HAP-1 (cell line): ENCODE measurements at regions not wholly inside any gene's neighbourhood (a gene's known extent, or its start where the extent isn't known, plus 50 kb on each side); places are given as distances from the start of the nearest gene placed in this dataset.

Experiments
- DNase-seq, 2 experiments: peaks; one replicate each; pipeline ENCODE4 v3.0.0-alpha.2; 2016 to 2020; ENCODE audit warnings: low spot score in 2 of 2
- H3K27me3 ChIP-seq: fragments of 250-450 bp; sonication (Bioruptor Pico); 2 replicates; pipeline ENCODE4 v1.5.1; 2020; ENCODE audit warnings: low read depth, mild to moderate bottlenecking, moderate library complexity
- H3K36me3 ChIP-seq: fragments of 250-450 bp; sonication (Bioruptor Pico); replicated peaks from 2 replicates; pipeline ENCODE4 v1.5.1; 2020; ENCODE audit warnings: mild to moderate bottlenecking
- H3K4me1 ChIP-seq: fragments of 250-450 bp; sonication (Bioruptor Pico); 2 replicates; pipeline ENCODE4 v1.5.1; 2020; ENCODE audit warnings: mild to moderate bottlenecking
- H3K4me3 ChIP-seq: fragments of 250-450 bp; sonication (Bioruptor Pico); 2 replicates; pipeline ENCODE4 v1.5.1; 2020; ENCODE audit warnings: mild to moderate bottlenecking, moderate library complexity
- H3K9me3 ChIP-seq: fragments of 250-450 bp; sonication (Bioruptor Pico); 2 replicates; pipeline ENCODE4 v1.5.1; 2020; ENCODE audit warnings: mild to moderate bottlenecking, moderate library complexity
- in situ Hi-C: fragments of 300-500 bp; cut with MboI; formaldehyde crosslinking; loops from 3 replicates; pipeline ENCODE4 v1.14.3; 2020; ENCODE audit warnings: low sequenced_read_pairs, inconsistent platforms, mixed read lengths

GRCh38 chr16:7964167-7964566 is 626.1 kb downstream of the TMEM114 start:
- H3K4me1 ChIP-seq: no peaks in the 10 kb centered on the region
- H3K9me3 ChIP-seq: no peaks in the 10 kb centered on the region
- in situ Hi-C loops: no loop called here
- no peaks in the 10 kb centered on the region for H3K27me3 ChIP-seq
- no peaks in the 10 kb centered on the region for H3K36me3 ChIP-seq
- no peak for DNase-seq
- H3K4me3 ChIP-seq: no peak overlapping the region

- in situ Hi-C loops: no loop called here
Observed at GRCh38 chr16:7962091-7962879, 628.0 kb downstream of the TMEM114 start.

GRCh38 chr16:7957151-7957550 is 624.5 kb downstream of the RBFOX1 start:
- DNase-seq: no peak
- Histone ChIP-seq H3K4me1 (no peaks in the 10 kb centered on the region), H3K4me3 (no peak overlapping the region), H3K36me3 (no peaks in the 10 kb centered on the region), H3K9me3 (no peaks in the 10 kb centered on the region), H3K27me3 (no peaks in the 10 kb centered on the region)
- in situ Hi-C loops: no loop called here

More at GRCh38 chr16:7962091-7962879, 628.0 kb downstream of the TMEM114 start:
- DNase-seq: no peak
- Histone ChIP-seq H3K4me3 (no peak overlapping the region), H3K27me3 (no peaks in the 10 kb centered on the region), H3K36me3 (no peaks in the 10 kb centered on the region), H3K9me3 (no peaks in the 10 kb centered on the region), H3K4me1 (no peaks in the 10 kb centered on the region)

GRCh38 chr16:7953360-7953759 is 620.7 kb downstream of the RBFOX1 start:
- H3K4me3 ChIP-seq: no peak overlapping the region

GRCh38 chr16:7946142-7946541 is 613.5 kb downstream of the RBFOX1 start:
- no peaks in the 10 kb centered on the region for H3K4me1 ChIP-seq
- in situ Hi-C loops: no loop called here
- DNase-seq: no peak
- no peak overlapping the region for H3K4me3 ChIP-seq
- H3K27me3 ChIP-seq: no peaks in the 10 kb centered on the region
- no peaks in the 10 kb centered on the region for H3K36me3 ChIP-seq
- no peaks in the 10 kb centered on the region for H3K9me3 ChIP-seq

More at GRCh38 chr16:7953360-7953759, 620.7 kb downstream of the RBFOX1 start:
- Histone ChIP-seq H3K4me1 (no peaks in the 10 kb centered on the region), H3K9me3 (no peaks in the 10 kb centered on the region), H3K36me3 (no peaks in the 10 kb centered on the region), H3K27me3 (no peaks in the 10 kb centered on the region)
- no peak for DNase-seq
- in situ Hi-C loops: no loop called here

- H3K4me3 ChIP-seq: no peak overlapping the region
- H3K4me1 ChIP-seq: no peaks in the 10 kb centered on the region
- no peaks in the 10 kb centered on the region for H3K9me3 ChIP-seq
- no peak for DNase-seq
- in situ Hi-C loops: no loop called here
- no peaks in the 10 kb centered on the region for H3K27me3 ChIP-seq
- no peaks in the 10 kb centered on the region for H3K36me3 ChIP-seq
Observed at GRCh38 chr16:7938175-7938574, 605.5 kb downstream of the RBFOX1 start.

GRCh38 chr16:7921345-7921744 is 588.7 kb downstream of the RBFOX1 start:
- no peak for DNase-seq
- Histone ChIP-seq H3K27me3 (no peaks in the 10 kb centered on the region), H3K4me3 (no peak overlapping the region), H3K36me3 (no peaks in the 10 kb centered on the region), H3K4me1 (no peaks in the 10 kb centered on the region), H3K9me3 (no peaks in the 10 kb centered on the region; the same call in 1 of the 2 replicates)
- in situ Hi-C loops: no loop called here

- Histone ChIP-seq H3K9me3 (no peaks in the 10 kb centered on the region; the same call in 1 of the 2 replicates), H3K27me3 (no peaks in the 10 kb centered on the region), H3K36me3 (no peaks in the 10 kb centered on the region), H3K4me3 (no peak overlapping the region), H3K4me1 (no peaks in the 10 kb centered on the region)
- in situ Hi-C loops: no loop called here
- DNase-seq: no peak
Observed at GRCh38 chr16:7919782-7920181, 587.1 kb downstream of the RBFOX1 start.

GRCh38 chr16:7914748-7915147 is 582.1 kb downstream of the RBFOX1 start:
- Histone ChIP-seq H3K36me3 (no peaks in the 10 kb centered on the region), H3K4me3 (no peak overlapping the region), H3K27me3 (no peaks in the 10 kb centered on the region), H3K9me3 (no peaks in the 10 kb centered on the region; the same call in 1 of the 2 replicates), H3K4me1 (no peaks in the 10 kb centered on the region)
- in situ Hi-C loops: no loop called here
- DNase-seq: no peak

GRCh38 chr16:7912132-7912531 is 579.5 kb downstream of the RBFOX1 start:
- H3K36me3 ChIP-seq: no peaks in the 10 kb centered on the region
- H3K4me3 ChIP-seq: no peak overlapping the region
- in situ Hi-C loops: no loop called here
- H3K4me1 ChIP-seq: no peaks in the 10 kb centered on the region
- no peaks in the 10 kb centered on the region for H3K27me3 ChIP-seq
- DNase-seq: no peak
- no peaks in the 10 kb centered on the region for H3K9me3 ChIP-seq

- Histone ChIP-seq H3K9me3 (no peaks in the 10 kb centered on the region), H3K4me3 (no peak overlapping the region), H3K4me1 (no peaks in the 10 kb centered on the region), H3K27me3 (no peaks in the 10 kb centered on the region), H3K36me3 (no peaks in the 10 kb centered on the region)
- in situ Hi-C loops: no loop called here
- no peak for DNase-seq
Observed at GRCh38 chr16:7910116-7910515, 577.5 kb downstream of the RBFOX1 start.

- H3K4me3 ChIP-seq: no peak overlapping the region
- no peaks in the 10 kb centered on the region for H3K9me3 ChIP-seq
- H3K4me1 ChIP-seq: no peaks in the 10 kb centered on the region
- in situ Hi-C loops: no loop called here
- no peak for DNase-seq
- H3K36me3 ChIP-seq: no peaks in the 10 kb centered on the region
- H3K27me3 ChIP-seq: no peaks in the 10 kb centered on the region
Observed at GRCh38 chr16:7888411-7888810, 555.8 kb downstream of the RBFOX1 start.

- in situ Hi-C loops: no loop called here
- H3K36me3 ChIP-seq: no peaks in the 10 kb centered on the region
- no peak for DNase-seq
- H3K4me1 ChIP-seq: no peaks in the 10 kb centered on the region
- no peak overlapping the region for H3K4me3 ChIP-seq
- H3K27me3 ChIP-seq: no peaks in the 10 kb centered on the region
- no peaks in the 10 kb centered on the region for H3K9me3 ChIP-seq
Observed at GRCh38 chr16:7887316-7887715, 554.7 kb downstream of the RBFOX1 start.

GRCh38 chr16:7871979-7872378 is 539.3 kb downstream of the RBFOX1 start:
- H3K9me3 ChIP-seq: no peaks in the 10 kb centered on the region
- H3K36me3 ChIP-seq: no peaks in the 10 kb centered on the region
- H3K4me3 ChIP-seq: no peak overlapping the region
- no peaks in the 10 kb centered on the region for H3K27me3 ChIP-seq
- DNase-seq: no peak
- in situ Hi-C loops: no loop called here
- no peaks in the 10 kb centered on the region for H3K4me1 ChIP-seq

- in situ Hi-C loops: no loop called here
- Histone ChIP-seq H3K36me3 (no peaks in the 10 kb centered on the region), H3K27me3 (no peaks in the 10 kb centered on the region), H3K4me1 (no peaks in the 10 kb centered on the region), H3K4me3 (no peak overlapping the region), H3K9me3 (no peaks in the 10 kb centered on the region)
- no peak for DNase-seq
Observed at GRCh38 chr16:7871371-7871770, 538.7 kb downstream of the RBFOX1 start.
